CD4-positive, alpha-beta T cell (primary cell): ENCODE measurements at regions not wholly inside any gene's neighbourhood (a gene's known extent, or its start where the extent isn't known, plus 50 kb on each side); places are given as distances from the start of the nearest gene placed in this dataset.

ENCODE experiments used
- ATAC-seq: fragments of 200-7000 bp; cut with Tn5 transposase; one replicate; pipeline ENCODE4 v1.10.0; 2022; ENCODE audit warnings: mild to moderate bottlenecking; ENCODE audit not compliant: poor library complexity
- CTCF ChIA-PET: fragments of 350-600 bp; sonication (Branson Sonifier 250); formaldehyde crosslinking; loops from one replicate; lab custom pipeline; 2021; ENCODE audit warnings: antibody characterized with exemption, inconsistent platforms; lab: Charles Lee
- POLR2A ChIA-PET: fragments of 350-600 bp; sonication (Branson Sonifier 250); formaldehyde crosslinking; loops from one replicate; lab custom pipeline; 2021; ENCODE audit warnings: antibody characterized with exemption, inconsistent platforms; lab: Charles Lee
- DNase-seq, 14 experiments: peaks; one replicate each; pipeline ENCODE4 v3.0.0-alpha.2; 2013 to 2020; ENCODE audit warnings: mixed read lengths in 2 of 14
- H3K27ac ChIP-seq, 2 donors: one replicate each; pipeline versions ENCODE4 v1.5.1 to v1.7.0; 2013; ENCODE audit warnings: low read length in 2 of 2, low read depth in 1 of 2, mild to moderate bottlenecking in 1 of 2
- H3K27me3 ChIP-seq, 2 experiments: 1 replicate in 1 of 2; 2 replicates in 1 of 2; pipeline versions ENCODE4 v1.6.1 to v1.7.0; 2013; ENCODE audit warnings: low read length in 2 of 2, control low read depth in 1 of 2, mild to moderate bottlenecking in 1 of 2, moderate library complexity in 1 of 2; ENCODE audit not compliant: insufficient read depth in 2 of 2, control insufficient read depth in 1 of 2
- H3K36me3 ChIP-seq: one replicate; pipeline ENCODE4 v1.6.1; 2013; ENCODE audit warnings: low read length, control low read depth; ENCODE audit not compliant: insufficient read depth
- H3K4me1 ChIP-seq: one replicate; pipeline ENCODE4 v1.6.1; 2013; ENCODE audit warnings: low read length, control low read depth; ENCODE audit not compliant: insufficient read depth
- H3K4me3 ChIP-seq: one replicate; pipeline ENCODE4 v1.5.1; 2013; ENCODE audit warnings: mild to moderate bottlenecking, low read length, moderate library complexity
- H3K9me3 ChIP-seq, 2 experiments: 1 replicate in 1 of 2; 2 replicates in 1 of 2; pipeline versions ENCODE4 v1.6.1 to v1.7.0; 2013; ENCODE audit warnings: low read length in 2 of 2, mild to moderate bottlenecking in 2 of 2, control low read depth in 1 of 2, moderate library complexity in 1 of 2; ENCODE audit not compliant: control insufficient read depth in 1 of 2, insufficient read depth in 1 of 2
- H3K27ac Mint-ChIP-seq: one replicate; pipeline ENCODE4 v1.8.0; 2020; ENCODE audit warnings: mixed read lengths
- H3K27me3 Mint-ChIP-seq: one replicate; pipeline ENCODE4 v1.8.0; 2021; ENCODE audit warnings: mixed read lengths
- H3K36me3 Mint-ChIP-seq: one replicate; pipeline ENCODE4 v1.8.0; 2021; ENCODE audit warnings: low read depth, mixed read lengths
- H3K4me1 Mint-ChIP-seq: one replicate; pipeline ENCODE4 v1.8.0; 2021; ENCODE audit warnings: low read depth, mixed read lengths
- H3K4me3 Mint-ChIP-seq: one replicate; pipeline ENCODE4 v1.8.0; 2020; ENCODE audit warnings: mild to moderate bottlenecking, mixed read lengths
- H3K9me3 Mint-ChIP-seq: one replicate; pipeline ENCODE4 v1.8.0; 2020; ENCODE audit warnings: mixed read lengths
- CTCF ChIP-seq: fragments of 200-600 bp; IDR thresholded peaks from one replicate; pipeline ENCODE4 v1.8.0; 2022; ENCODE audit warnings: antibody characterized with exemption, mild to moderate bottlenecking
- intact Hi-C, 2 experiments: fragments of 100-400 bp; cut with DNase I in 1 of 2; cut with micrococcal nuclease in 1 of 2; formaldehyde crosslinking; loops; one replicate each; pipeline versions ENCODE4 v1.15.1 to v1.9.0; 2023 to 2025; cut with DNase I, micrococcal nuclease

- ATAC-seq, result no peak
- Histone ChIP-seq H3K4me1 (no peaks in the 10 kb centered on the region), H3K27me3 (peaks cover 0 to 2% of the 10 kb centered on the region in 2 experiments), H3K27ac (no peak overlapping the region), H3K9me3 (peaks cover 0 to 17% of the 10 kb centered on the region in 2 experiments), H3K36me3 (no peaks in the 10 kb centered on the region), H3K4me3 (no peak overlapping the region)
- no peak for TF ChIP-seq CTCF
- no peak for DNase-seq
- Mint-ChIP-seq H3K27me3 (peaks cover 10% of the 10 kb centered on the region), H3K4me1 (no peaks in the 10 kb centered on the region), H3K27ac (no peak overlapping the region), H3K4me3 (no peak overlapping the region), H3K9me3 (no peaks in the 10 kb centered on the region), H3K36me3 (no peaks in the 10 kb centered on the region)
- CTCF ChIA-PET, result no interaction called here
- POLR2A ChIA-PET, result no interaction called here
- intact Hi-C loops, result no loop called here
These were observed 201.6 kb upstream of the B3GAT1 start for GRCh38 chr11:134613646-134614045.

GRCh38 chr11:134612140-134613030 lies 200.3 kb upstream of the B3GAT1 start:
- Histone ChIP-seq H3K36me3 (no peaks in the 10 kb centered on the region), H3K9me3 (peaks cover 0 to 13% of the 10 kb centered on the region in 2 experiments), H3K4me3 (no peak overlapping the region), H3K4me1 (no peaks in the 10 kb centered on the region), H3K27ac (no peak overlapping the region), H3K27me3 (peaks cover 0 to 2% of the 10 kb centered on the region in 2 experiments)
- Mint-ChIP-seq H3K27me3 (peaks cover 20% of the 10 kb centered on the region), H3K27ac (no peak overlapping the region), H3K4me3 (no peak overlapping the region), H3K4me1 (no peaks in the 10 kb centered on the region), H3K9me3 (no peaks in the 10 kb centered on the region), H3K36me3 (no peaks in the 10 kb centered on the region)
- ChIA-PET POLR2A (no interaction called here), CTCF (no interaction called here)
- no peak for ATAC-seq
- intact Hi-C loops, result no loop called here
- no peak for DNase-seq
- TF ChIP-seq CTCF, result no peak

GRCh38 chr11:134611537-134611936 lies 199.5 kb upstream of the B3GAT1 start:
- Mint-ChIP-seq H3K27me3 (peaks cover 29% of the 10 kb centered on the region), H3K9me3 (no peaks in the 10 kb centered on the region), H3K4me1 (no peaks in the 10 kb centered on the region), H3K36me3 (no peaks in the 10 kb centered on the region), H3K27ac (no peak overlapping the region), H3K4me3 (no peak overlapping the region)
- CTCF ChIA-PET, result no interaction called here
- no peaks in the 10 kb centered on the region for H3K4me1 ChIP-seq
- intact Hi-C loops, result no loop called here
- no peak for ATAC-seq
- POLR2A ChIA-PET, result no interaction called here
- DNase-seq, result no peak
- peaks cover 0 to 8% of the 10 kb centered on the region in 2 experiments for H3K9me3 ChIP-seq
- no peak overlapping the region for H3K4me3 ChIP-seq
- H3K27me3 ChIP-seq, result peaks cover 0 to 2% of the 10 kb centered on the region in 2 experiments
- no peak for TF ChIP-seq CTCF
- H3K36me3 ChIP-seq, result no peaks in the 10 kb centered on the region
- no peak overlapping the region for H3K27ac ChIP-seq
